HG03025 (cell line): ENCODE measurements at regions not wholly inside any gene's neighbourhood (a gene's known extent, or its start where the extent isn't known, plus 50 kb on each side); places are given as distances from the start of the nearest gene placed in this dataset.
"Not testable (repeated sequence)": the region's sequence is repeated elsewhere in the genome, so short reads cannot be mapped to it uniquely, and the experiment has no call there.

Experiments
- ATAC-seq: cut with Tn5 transposase; IDR thresholded peaks from one replicate; pipeline ENCODE4 v1.9.1; 2021; ENCODE audit warnings: mild to moderate bottlenecking, moderate library complexity; ENCODE audit not compliant: unreplicated experiment, low FRiP score

DNA sequence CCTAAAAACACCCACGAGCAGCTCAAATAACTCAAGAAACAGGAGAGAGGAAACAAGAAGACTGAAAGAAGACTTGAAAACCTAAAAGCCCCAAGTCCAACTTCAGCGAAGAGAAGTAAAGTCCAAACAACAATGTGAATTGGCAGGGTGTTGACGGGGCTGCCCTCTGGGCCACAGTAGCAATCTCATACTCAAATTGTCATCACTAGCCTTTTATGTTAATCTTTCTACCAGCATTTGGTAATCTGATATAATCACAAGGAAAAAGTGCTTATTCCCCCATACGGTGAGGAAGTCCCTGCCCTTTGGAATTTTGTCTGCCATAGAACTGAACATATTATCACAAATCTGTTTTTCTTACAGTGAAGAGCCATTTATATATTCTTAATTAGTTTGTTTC, 51.5 kb upstream of the IFNE start:
- no peak for ATAC-seq

DNA sequence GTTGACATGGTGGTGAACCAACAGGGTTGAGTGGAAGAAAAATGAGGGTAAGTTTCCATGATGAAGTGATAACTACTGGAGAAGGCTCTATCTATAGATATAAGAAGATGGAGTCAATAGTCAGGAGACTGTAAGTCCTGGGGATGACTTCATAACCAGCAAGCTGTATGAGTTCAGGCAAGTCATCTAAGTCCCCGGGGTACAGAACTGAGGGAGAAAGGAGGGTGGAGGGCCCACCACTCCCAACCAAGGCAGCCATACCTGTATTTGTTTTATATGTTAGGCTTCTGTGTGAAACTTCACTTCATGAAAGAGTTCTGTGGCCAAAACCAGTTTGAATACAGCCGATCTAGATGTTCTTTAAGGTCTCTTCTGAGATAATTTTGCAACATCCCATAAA, 53.3 kb upstream of the IFNE start:
- ATAC-seq: no peak

DNA sequence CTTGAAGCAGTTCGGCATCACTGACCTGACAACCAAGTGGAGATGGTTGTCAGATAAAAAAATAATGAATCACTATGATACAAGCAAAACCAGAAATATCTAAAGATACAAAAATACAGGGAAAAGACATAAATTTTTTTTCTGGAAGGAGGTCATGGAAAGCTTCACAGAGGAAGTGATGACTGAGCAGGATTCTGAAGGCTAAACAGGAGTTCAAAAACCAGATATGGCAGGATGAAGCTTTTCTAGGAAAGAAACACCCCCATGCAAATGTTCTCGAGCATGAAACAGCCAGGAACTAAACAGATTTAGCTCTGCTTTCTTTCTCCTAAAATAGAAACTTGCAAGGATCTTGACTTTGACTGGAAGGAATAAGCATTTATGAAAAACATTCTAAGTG, 60.7 kb upstream of the IFNE start:
- ATAC-seq: no peak

DNA sequence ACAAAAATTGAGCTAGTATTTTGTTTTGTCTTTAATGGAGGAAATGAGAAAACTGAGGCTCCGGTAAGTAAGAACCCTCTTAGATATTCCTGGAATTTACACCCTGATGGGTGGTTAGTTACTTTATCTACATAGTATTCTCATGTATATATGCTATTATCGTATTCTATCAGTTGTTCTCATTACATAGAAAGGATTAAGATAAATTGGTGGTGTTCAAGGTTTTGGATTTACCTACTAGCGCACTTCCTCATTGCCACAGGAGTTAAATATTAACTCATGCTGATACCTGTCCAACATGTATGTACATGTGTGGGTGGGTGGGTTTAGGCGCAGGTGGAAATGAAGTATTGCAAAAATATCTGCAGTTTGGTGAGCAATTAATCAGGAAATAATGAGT, 61.1 kb upstream of the IFNE start:
- ATAC-seq: no peak

DNA sequence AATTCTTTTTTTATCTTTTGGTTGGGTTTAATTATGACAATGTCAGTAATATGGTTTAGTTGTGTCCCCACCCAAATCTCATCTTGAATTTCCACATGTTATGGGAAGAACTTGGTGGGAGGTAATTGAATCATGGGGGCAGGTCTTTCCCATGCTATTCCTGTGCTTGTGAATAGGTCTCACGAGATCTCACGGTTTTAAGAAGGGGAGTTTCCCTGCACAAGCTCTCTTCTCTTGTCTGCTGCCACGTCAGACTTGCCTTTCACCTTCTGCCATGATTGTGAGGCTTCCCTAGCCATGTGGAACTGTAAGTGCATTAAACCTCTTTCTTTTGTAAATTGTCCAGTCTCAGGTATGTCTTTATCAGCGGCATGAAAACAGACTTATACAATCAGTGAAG, 61.7 kb upstream of the IFNE start:
- ATAC-seq: not testable (repeated sequence)

DNA sequence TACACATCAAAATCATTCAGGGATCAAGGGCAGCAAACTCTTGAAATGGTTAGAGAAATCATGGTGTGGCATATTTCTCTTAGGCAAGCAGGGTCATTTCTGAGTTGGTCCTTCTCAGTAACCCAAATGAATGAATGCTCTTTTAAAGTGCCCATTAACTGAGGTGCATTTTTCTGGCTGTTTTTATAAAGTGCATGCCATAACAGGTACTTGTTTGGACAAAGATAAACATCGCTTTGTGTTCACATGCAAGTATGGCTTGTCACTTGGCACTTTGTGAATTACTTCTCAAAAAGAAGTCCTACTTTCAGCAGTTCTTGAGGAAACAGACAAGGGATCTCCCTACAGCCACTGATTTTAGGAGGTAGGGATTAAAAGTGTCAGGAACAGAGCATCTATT, 64.8 kb upstream of the IFNE start:
- ATAC-seq: no peak

DNA sequence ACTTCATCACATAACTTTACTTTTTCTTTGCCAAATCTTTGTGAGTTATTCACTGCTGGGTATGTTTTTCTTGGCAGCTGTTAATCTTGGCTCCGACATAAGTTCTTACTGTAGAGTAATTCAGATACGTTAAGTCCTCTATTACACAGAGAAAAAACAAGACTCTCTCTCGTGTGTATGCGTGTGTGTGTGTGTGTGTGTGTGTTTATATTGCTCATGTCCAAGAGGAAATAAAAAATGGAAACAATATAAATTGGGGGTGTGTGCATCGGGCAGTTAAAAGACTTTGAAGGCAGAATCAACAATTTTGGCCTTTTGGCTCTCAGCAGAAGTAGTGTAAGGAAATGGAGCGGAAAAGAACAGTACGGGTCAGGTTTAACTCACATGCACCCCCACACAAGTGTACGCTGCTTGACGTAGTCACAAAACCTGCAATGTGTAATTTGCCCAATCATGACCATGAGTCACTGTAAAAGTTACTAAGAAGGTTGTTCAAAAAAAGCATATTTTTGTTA, 67.2 kb upstream of the IFNE start:
- ATAC-seq: no peak

DNA sequence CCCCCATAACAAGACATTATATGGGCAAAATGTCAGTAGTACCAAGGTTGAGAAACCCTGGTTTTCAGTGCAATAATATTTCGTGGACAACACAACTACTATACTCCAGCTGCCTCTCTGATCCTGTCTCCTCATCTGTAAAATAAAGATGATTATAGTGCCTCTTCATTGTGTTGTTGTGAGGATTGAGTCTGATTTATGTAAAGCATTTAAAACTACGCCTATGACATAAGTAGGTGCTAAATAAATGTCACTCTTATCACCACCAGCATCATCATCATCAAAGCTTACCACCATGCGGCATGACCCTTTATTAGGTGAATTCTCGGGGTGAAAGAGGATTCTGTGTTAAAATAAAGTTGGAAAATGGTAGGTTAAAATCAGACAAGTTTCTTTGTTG, 67.8 kb upstream of the IFNE start:
- no peak for ATAC-seq

DNA sequence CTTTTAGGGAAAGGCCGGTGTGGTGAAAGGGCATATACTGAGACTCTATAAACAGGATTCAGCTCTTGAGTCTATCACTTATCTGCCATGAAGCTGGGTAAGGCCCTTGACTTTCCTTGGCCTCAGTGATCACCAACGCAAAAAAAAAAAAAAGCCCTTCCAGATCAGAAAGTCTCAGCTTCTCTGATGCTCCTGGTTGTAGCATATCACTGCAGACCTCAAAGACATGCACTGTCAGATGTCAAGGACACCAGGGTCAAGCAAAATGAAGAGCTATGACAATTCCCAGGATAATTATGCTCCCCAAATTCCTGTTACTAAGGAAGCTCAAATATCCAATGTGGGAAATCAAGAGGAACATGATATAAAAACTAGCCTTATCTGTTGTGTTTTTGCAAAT, 68.3 kb upstream of the IFNE start:
- ATAC-seq: no peak

DNA sequence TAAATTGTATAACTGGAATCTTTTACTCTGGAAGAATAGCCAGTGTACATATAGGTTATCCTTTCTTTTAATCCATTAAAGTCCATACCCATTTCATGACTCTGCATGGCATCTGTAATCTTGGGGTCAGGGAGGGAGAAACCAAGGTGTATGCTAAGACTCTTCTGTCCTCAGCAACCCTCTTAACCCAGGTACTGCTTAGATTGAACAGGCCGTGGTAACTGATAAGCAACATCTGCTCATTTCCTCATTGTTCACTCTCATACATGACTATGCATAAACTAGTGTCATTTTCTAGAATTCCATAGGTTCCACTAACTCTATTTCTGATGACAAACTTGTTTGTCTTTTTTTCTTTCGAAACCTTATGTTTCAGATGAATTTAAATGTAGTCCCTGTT, 69.3 kb upstream of the IFNE start:
- no peak for ATAC-seq

DNA sequence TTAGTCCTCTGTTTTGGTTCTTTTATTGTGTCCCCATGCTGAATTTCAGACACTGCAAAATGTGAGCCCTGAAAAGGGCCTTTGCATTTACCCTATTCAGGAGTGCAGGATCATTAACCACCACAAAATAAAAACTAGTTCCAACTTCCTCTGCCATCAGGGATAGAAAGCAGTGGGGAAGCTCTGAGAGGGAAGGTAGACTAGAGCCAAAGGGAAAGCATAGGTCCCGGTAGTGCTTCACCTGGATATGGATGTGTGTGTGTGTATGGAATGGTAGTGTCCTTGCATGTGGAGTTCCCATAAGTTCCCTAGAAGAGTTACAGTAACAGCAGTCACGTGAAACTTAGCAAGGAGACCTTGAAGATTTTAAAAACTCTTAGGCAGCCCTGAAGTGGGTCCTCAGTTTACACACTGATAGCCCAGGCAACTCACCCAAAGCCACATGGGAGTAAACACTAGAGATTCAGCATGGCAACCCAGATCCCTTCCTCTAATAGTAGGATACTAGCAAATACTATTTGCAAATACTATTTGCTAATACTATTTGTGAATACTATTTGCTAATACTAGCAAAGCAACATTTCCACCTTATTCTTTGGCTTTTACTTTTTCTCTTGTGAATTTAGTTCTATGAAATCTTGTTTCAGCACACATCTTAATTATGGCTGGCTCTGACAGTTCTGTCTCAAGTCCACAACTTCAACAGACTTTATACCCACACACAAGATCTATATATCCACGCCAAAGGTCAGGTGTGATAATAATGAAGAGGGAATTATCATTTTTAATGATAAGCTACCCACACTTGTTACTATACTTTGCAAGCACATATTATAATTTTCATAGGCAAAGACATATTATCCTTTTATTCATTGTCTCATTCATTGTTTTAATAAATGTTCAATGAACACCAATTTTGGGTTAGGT, 70.4 kb upstream of the IFNE start:
- ATAC-seq: no peak

DNA sequence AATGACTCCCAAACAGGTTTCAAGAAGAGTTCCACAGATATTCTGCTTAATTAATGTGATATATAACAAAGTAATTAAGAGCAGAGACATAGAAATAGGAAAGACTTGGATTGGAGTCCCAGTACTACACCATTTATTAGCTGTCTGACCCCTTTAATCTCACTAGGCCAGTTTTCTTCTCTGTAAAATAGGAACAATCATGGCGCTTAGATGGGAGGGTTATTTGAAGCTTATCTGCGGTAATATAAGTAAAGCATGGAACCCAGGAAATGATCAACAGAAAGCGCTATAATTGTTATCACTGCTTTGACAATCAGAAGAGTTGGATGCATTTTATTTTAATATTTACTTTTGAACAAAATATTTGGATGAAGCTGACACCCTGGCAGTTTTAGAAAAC, 71.3 kb upstream of the IFNE start:
- ATAC-seq: no peak

DNA sequence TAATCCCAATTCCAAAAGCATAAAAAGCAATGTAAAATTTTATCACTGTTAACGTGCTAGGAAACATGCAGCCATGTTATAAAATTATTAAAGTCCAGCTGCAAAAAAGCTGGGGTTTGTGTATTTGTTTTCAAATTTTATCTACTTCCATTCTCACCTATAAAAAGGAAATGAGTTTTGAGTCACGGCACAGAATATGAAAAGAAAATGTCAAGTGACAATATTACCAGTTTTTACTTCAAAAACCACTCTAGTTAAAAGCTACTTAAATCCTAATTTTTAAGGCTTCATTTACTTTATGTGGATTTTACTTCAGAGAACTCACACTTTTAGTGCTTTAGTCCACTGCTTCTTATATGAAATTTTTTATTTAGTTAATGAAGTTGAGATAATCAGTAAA, 72.7 kb upstream of the IFNE start:
- ATAC-seq: no peak

DNA sequence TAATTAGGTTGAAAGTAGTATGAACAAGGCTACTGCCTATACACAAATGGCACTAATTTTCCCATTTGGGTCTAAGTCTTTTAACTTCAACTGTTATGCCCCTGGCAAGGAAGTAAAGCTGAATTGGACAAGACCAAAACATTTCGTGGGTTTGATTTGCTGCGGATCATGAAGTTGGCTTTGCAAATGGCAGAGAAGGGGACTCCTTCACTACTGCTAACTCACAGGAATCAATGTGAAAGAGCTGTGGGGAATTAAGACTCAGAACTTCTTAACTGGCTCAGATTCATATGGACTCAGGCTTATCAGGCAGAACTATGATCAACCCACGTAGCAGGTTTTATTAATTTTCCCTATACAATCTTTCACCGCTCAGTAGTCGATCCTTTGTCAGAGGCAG, 73.8 kb upstream of the IFNE start:
- ATAC-seq: no peak

DNA sequence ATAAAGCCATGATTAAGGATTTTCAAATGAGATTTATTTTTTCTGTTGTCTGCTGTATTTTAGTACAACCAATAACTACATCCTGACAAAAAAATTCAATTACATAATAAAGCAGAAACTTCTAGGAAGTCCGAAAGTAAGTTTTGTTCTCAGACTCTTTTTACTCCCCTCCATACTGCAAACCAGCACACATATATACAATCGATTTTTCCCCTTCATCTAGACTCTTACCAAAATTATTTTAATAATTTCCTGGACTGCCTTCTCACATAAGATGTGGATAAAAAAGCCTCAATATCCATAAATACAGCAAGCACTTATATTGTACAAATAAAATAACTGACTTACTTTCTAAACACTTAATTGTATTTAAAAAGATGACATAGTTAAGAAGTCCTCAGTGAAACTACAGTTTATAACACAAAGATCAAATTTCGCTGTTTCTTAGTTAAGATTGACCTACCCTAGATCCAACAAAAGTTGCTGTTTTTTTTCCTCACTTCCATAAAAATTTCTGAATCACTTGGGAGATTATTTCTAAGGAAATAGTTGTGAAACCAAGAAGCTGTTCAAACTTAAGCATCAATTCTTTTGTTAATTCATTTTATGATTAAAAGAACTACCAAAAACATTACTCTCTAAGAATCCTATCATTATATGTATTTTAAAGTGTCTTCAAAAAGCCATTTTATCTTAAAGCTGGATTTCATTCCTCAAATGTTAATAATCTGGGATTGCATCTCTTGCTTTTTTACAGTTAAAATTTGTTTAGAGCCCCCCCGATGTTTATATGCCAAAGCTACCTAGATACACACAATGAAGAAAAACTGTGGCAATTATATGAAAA, 74.7 kb upstream of the IFNE start:
- ATAC-seq: no peak

DNA sequence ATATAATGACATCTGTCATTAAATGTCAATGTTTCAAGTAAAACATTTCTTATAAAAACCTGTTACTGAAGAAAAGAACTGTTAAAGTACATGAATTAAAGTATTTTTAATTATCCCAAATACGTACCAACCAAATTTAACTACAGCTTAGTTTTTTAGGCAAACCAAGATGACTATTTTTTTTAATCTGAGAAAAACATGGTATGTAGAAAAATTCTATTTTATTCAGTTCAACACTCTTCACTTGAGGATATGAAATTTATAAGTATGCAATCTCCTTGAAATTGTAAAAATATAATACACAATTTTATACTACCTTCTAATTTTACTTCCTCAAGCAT, 75.3 kb upstream of the IFNE start:
- ATAC-seq: no peak

DNA sequence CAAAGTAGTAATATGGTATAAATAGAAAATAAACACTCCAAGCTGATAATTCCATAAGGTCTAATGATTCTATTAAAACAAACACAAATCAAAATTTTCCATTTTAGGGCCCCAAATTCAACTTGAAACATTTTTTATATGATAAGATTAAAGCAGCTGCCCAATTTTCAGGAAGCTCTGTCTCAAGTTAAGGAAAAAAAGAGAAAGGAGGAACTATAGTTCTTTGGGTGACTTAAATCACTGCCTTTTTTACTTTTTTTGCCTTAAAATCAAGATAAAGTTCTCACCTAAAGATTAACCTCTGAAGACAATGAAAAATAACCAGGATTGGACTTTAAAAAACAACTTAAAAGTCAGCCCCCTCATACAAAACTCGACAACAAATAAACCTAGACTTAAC, 76.0 kb upstream of the IFNE start:
- ATAC-seq: no peak

DNA sequence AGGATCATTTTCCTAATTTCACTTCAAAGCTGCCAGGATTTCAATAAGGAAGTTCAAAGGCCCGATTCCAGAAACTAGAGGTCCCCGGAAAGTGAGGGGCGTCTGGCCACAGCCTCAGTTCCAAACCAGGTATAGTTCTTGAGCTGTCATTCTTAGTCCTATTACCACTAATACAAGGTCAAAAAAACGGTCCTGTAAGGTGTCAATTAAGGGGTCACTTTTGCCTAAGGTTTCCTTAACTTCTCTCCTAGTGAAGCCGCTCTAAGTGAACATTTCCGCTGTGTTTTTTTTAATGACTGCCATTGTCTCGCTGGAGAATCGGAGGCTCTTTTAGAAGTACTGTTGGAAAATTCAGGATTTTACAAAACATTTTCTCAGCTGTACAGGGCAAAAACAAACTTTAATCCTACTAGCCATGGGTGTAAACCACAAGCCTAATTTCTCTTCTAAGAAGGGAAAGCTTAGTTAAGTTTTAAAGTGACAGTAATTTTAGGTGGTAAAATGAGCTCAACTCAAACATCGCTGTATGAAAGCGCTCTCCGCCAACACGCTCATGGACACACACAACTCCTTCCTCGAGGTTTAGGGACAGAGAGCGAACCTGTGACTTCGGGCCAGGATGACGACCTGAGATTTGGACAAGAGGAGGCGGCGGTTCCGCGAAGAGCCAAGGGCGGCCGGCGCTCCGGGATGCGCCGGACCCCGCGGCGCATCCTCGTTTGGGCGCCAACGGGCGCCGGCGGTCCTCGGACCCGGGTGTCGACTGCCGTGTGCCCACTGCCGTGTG, 76.7 kb upstream of the IFNE start:
- ATAC-seq: peak; percentile 23

DNA sequence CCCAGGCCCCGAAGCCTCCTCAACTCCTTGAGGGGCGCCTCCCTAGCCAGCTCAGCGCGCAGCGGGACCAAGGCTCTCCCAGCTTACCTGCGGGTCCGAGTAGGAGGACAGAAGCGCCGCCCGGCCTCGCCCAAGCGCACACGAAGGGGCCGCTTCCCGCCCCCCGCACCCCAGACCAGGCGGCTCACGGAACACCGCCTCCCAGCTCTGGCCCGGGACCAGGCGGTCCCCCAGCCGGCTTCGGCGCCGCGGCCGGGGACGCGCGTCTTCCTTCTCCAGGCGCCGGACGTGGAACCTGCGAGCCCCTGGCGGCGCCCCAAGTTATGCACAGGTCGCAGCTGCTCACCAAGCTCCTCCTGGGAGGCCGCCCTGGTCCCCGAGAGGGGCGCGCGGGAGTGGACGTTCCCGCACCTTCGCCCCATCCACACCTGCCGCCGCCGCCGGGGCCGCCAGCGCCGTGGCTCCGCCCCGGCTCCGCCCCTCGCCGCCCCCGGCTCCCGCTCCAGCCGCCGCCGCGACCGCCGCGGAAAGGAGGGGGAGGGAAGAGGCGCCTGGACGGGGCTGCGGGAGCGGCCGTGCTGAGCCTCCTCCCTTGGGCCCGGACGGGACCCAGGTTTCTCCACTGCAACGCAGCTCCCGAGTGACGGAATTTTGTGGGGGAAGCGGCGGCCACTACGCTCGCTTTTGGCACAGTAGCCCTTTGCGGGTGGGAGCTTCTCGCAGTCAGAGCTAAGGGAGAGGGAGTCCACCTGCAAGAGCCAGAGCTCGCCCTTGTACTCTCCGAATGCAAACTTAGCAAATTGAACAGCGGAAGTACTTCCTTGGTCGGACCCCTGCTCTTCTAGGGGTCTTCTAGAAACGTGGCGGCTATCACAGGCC, 77.5 kb upstream of the IFNE start:
- peak; percentile 58 for ATAC-seq

DNA sequence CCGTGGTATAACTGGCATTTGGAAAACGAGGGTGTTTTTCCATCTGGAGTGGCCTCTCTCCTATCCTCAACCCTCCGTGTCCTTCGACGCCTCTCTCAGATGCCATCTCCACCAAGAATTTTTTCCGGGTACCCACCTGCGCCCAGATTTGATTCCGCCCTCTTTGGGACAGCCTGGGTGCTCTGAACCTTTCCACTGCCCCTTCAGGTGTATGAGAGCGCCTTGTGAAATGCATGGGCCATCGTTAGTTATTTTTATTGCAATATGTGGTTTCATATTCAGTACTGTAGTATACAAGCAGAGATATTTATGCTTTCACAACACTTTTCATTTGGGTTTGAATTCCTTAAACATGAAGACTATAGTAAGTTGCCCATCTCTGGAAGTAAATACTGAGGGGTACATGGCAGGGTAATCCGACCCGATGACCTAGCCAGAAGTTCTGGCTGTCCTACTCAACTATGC, 78.2 kb upstream of the IFNE start:
- no peak for ATAC-seq
